SK-N-SH (cell line): ENCODE measurements at regions not wholly inside any gene's neighbourhood (a gene's known extent, or its start where the extent isn't known, plus 50 kb on each side); places are given as distances from the start of the nearest gene placed in this dataset.

Experiments
- CTCF ChIA-PET: fragments of 300-600, 350-600 bp; formaldehyde crosslinking; extraction: SDS; loops from one replicate; lab custom pipeline; 2021; lab: Yijun Ruan, JAX
- POLR2A ChIA-PET: fragments of 350-600 bp; sonication (Branson Sonifier 250); formaldehyde crosslinking; extraction: SDS; loops from one replicate; lab custom pipeline; 2020; ENCODE audit warnings: antibody characterized with exemption, inconsistent platforms; lab: Yijun Ruan, JAX
- DNase-seq: peaks from one replicate; pipeline ENCODE4 v3.0.0; 2012
- H2AFZ ChIP-seq: fragments of 200-600 bp; sonication (generic); 2 replicates; pipeline ENCODE4 v1.8.1; 2016; ENCODE audit warnings: antibody characterized with exemption, mild to moderate bottlenecking, low read depth
- H3F3A ChIP-seq: fragments of 200-600 bp; sonication (generic); replicated peaks from 2 replicates; pipeline ENCODE3; 2016; ENCODE audit warnings: antibody characterized with exemption, mild to moderate bottlenecking; ENCODE audit not compliant: insufficient read depth
- H3K27ac ChIP-seq, 2 experiments: fragments of 200-500 bp in 1 of 2; fragments of 200-600 bp in 1 of 2; sonication (Bioruptor generic) in 1 of 2; sonication (generic), shearing (Covaris generic) in 1 of 2; 2 replicates each; pipeline versions ENCODE4 v1.5.1 to v1.6.1; 2014 to 2016; ENCODE audit warnings: low read depth in 2 of 2, inconsistent platforms in 1 of 2, low read length in 1 of 2, mild to moderate bottlenecking in 1 of 2, mixed read lengths in 1 of 2
- H3K27me3 ChIP-seq: fragments of 200-600 bp; sonication (generic), shearing (Covaris generic); 2 replicates; pipeline ENCODE4 v1.6.1; 2016; ENCODE audit warnings: mixed run types; ENCODE audit not compliant: insufficient read depth
- H3K36me3 ChIP-seq, 2 experiments: fragments of 200-500 bp in 1 of 2; fragments of 200-600 bp in 1 of 2; sonication (Bioruptor generic) in 1 of 2; sonication (generic) in 1 of 2; replicated peaks in 1 of 2; 2 replicates each; pipeline versions ENCODE3 to v1.5.1; 2014 to 2016; ENCODE audit warnings: low read length in 1 of 2, mild to moderate bottlenecking in 1 of 2; ENCODE audit not compliant: insufficient read depth in 2 of 2, control insufficient read depth in 1 of 2
- H3K4me1 ChIP-seq, 2 experiments: fragments of 200-500 bp in 1 of 2; fragments of 200-600 bp in 1 of 2; sonication (Bioruptor generic) in 1 of 2; sonication (generic), shearing (Covaris generic) in 1 of 2; 2 replicates each; pipeline versions ENCODE4 v1.5.1 to v1.6.1; 2014 to 2016; ENCODE audit warnings: low read depth in 1 of 2, low read length in 1 of 2, mixed run types in 1 of 2; ENCODE audit not compliant: insufficient read depth in 2 of 2, control insufficient read depth in 1 of 2
- H3K4me2 ChIP-seq: fragments of 200-600 bp; sonication (generic), shearing (Covaris generic); 2 replicates; pipeline ENCODE4 v1.6.1; 2017; ENCODE audit warnings: mixed run types
- H3K4me3 ChIP-seq, 2 experiments: fragments of 200-500 bp in 1 of 2; fragments of 200-600 bp in 1 of 2; sonication (Bioruptor generic) in 1 of 2; sonication (generic), shearing (Covaris generic) in 1 of 2; 2 replicates each; pipeline versions ENCODE4 v1.5.1 to v1.8.1; 2014 to 2016; ENCODE audit warnings: low read depth in 2 of 2, inconsistent platforms in 1 of 2, low read length in 1 of 2, mild to moderate bottlenecking in 1 of 2, mixed read lengths in 1 of 2, moderate library complexity in 1 of 2
- H3K79me2 ChIP-seq: fragments of 200-600 bp; sonication (generic); 2 replicates; pipeline ENCODE4 v1.8.1; 2017; ENCODE audit warnings: mild to moderate bottlenecking; ENCODE audit not compliant: insufficient read depth
- H3K9ac ChIP-seq: fragments of 200-600 bp; sonication (generic); 2 replicates; pipeline ENCODE4 v1.6.1; 2017; ENCODE audit warnings: mixed run types
- H3K9me2 ChIP-seq: fragments of 200-600 bp; sonication (generic); 2 replicates; pipeline ENCODE4 v1.6.1; 2017; ENCODE audit warnings: mixed run types
- H3K9me3 ChIP-seq: fragments of 200-600 bp; sonication (generic); 2 replicates; pipeline ENCODE4 v1.6.1; 2017; ENCODE audit warnings: mixed run types, mild to moderate bottlenecking, moderate library complexity
- H4K20me1 ChIP-seq: fragments of 200-600 bp; sonication (generic); 2 replicates; pipeline ENCODE4 v1.6.1; 2017; ENCODE audit warnings: mild to moderate bottlenecking, mixed run types; ENCODE audit not compliant: insufficient read depth
- CHD2 ChIP-seq: fragments of 150-350 bp; IDR thresholded peaks from 2 replicates; pipeline ENCODE4 v1.6.1; 2018; ENCODE audit warnings: low read length; ENCODE audit not compliant: partially characterized antibody
- ELF1 ChIP-seq: IDR thresholded peaks from 2 replicates; pipeline ENCODE4 v1.4.0; 2012
- EP300 ChIP-seq, 2 experiments: IDR thresholded peaks; 2 replicates each; pipeline versions ENCODE4 v1.4.0 to v1.6.1; 2012; ENCODE audit warnings: borderline replicate concordance in 1 of 2, low read depth in 1 of 2, low read length in 1 of 2
- EZH2phosphoT487 ChIP-seq: fragments of 200-600 bp; sonication (generic); IDR thresholded peaks from 2 replicates; pipeline ENCODE4 v1.6.1; 2017; ENCODE audit warnings: low read depth, mixed run types, mild to moderate bottlenecking, antibody characterized with exemption, moderate library complexity, borderline replicate concordance
- FOSL2 ChIP-seq: IDR thresholded peaks from 2 replicates; pipeline ENCODE4 v1.4.0; 2012; ENCODE audit warnings: low read depth, mild to moderate bottlenecking, moderate library complexity, borderline replicate concordance
- FOXJ3 ChIP-seq: sonication (generic); formaldehyde crosslinking; IDR thresholded peaks from 2 replicates; pipeline ENCODE4 v1.5.1; 2020; ENCODE audit warnings: mild to moderate bottlenecking, missing genetic modification reagents
- FOXM1 ChIP-seq: IDR thresholded peaks from 2 replicates; pipeline ENCODE4 v1.4.0; 2012; ENCODE audit warnings: low read depth, mild to moderate bottlenecking
- GABPA ChIP-seq: IDR thresholded peaks from 2 replicates; pipeline ENCODE4 v1.4.0; 2012; ENCODE audit warnings: low read depth, mild to moderate bottlenecking
- GATA2 ChIP-seq: sonication (generic); formaldehyde crosslinking; IDR thresholded peaks from 2 replicates; pipeline ENCODE4 v1.5.0; 2020; ENCODE audit warnings: mild to moderate bottlenecking, missing genetic modification reagents
- IRF3 ChIP-seq: fragments of 150-350 bp; IDR thresholded peaks from 2 replicates; pipeline ENCODE4 v1.6.1; 2016; ENCODE audit warnings: mild to moderate bottlenecking, low read depth, low read length
- MAX ChIP-seq: IDR thresholded peaks from 2 replicates; pipeline ENCODE4 v1.4.0; 2012; ENCODE audit warnings: low read depth
- NFIC ChIP-seq: IDR thresholded peaks from 2 replicates; pipeline ENCODE4 v1.4.0; 2012; ENCODE audit warnings: borderline replicate concordance
- RAD21 ChIP-seq: IDR thresholded peaks from 2 replicates; pipeline ENCODE4 v1.6.1; 2012; ENCODE audit warnings: mild to moderate bottlenecking, low read length
- RCOR1 ChIP-seq: fragments of 150-350 bp; IDR thresholded peaks from 2 replicates; pipeline ENCODE4 v1.6.1; 2017; ENCODE audit warnings: antibody characterized with exemption, low read length
- REST ChIP-seq: IDR thresholded peaks from 2 replicates; pipeline ENCODE4 v1.6.1; 2012; ENCODE audit warnings: mild to moderate bottlenecking, low read depth, low read length, moderate library complexity
- SIN3A ChIP-seq: IDR thresholded peaks from 2 replicates; pipeline ENCODE4 v1.6.1; 2012; ENCODE audit warnings: low read depth, mild to moderate bottlenecking, low read length, moderate library complexity, borderline replicate concordance
- SMC3 ChIP-seq: IDR thresholded peaks from 2 replicates; pipeline ENCODE4 v1.6.1; 2012; ENCODE audit warnings: low read depth, low read length, improper control_type of control experiment
- TCF12 ChIP-seq: IDR thresholded peaks from 2 replicates; pipeline ENCODE4 v1.4.0; 2012
- ZBTB33 ChIP-seq: IDR thresholded peaks from 2 replicates; pipeline ENCODE4 v1.4.0; 2012; ENCODE audit warnings: low read depth, borderline replicate concordance
- WGBS: methylation state at CpG from one replicate; pipeline ENCODE4 v1.1.6; 2017; ENCODE audit warnings: low lambda C conversion rate; 5-methylcytosine and 5-hydroxymethylcytosine counted together

- TF ChIP-seq RAD21: no peak
Measured at GRCh38 chr5:18560602-18561001, 926.3 kb downstream of the TAF11L14 start (continued).

GRCh38 chr5:18563853-18564252 lies 929.6 kb downstream of the TAF11L14 start:
- no peak for DNase-seq
- H2AFZ ChIP-seq: no peak overlapping the region
- no peaks in the 10 kb centered on the region for H3K36me3 ChIP-seq
- H3K4me3 ChIP-seq: no peak overlapping the region
- H3F3A ChIP-seq: no peaks in the 10 kb centered on the region
- TF ChIP-seq IRF3: no peak
- POLR2A ChIA-PET: no interaction called here
- H4K20me1 ChIP-seq: no peaks in the 10 kb centered on the region
- 4% methylated on average over 2 of the region's 2 CpGs for WGBS
- no peaks in the 10 kb centered on the region for H3K9me2 ChIP-seq
- H3K4me2 ChIP-seq: no peak overlapping the region
- no peaks in the 10 kb centered on the region for H3K27me3 ChIP-seq
- no peak overlapping the region for H3K9ac ChIP-seq
- no peaks in the 10 kb centered on the region; a peak in 1 of 4 replicates for H3K4me1 ChIP-seq
- H3K9me3 ChIP-seq: no peaks in the 10 kb centered on the region
- no peak overlapping the region; a peak in 1 of 4 replicates for H3K27ac ChIP-seq
- CTCF ChIA-PET: no interaction called here
- H3K79me2 ChIP-seq: no peaks in the 10 kb centered on the region

- Histone ChIP-seq H3K4me3 (no peak overlapping the region), H3K4me1 (no peaks in the 10 kb centered on the region; a peak in 1 of 4 replicates), H3F3A (no peaks in the 10 kb centered on the region), H3K9me3 (no peaks in the 10 kb centered on the region), H3K79me2 (no peaks in the 10 kb centered on the region), H3K27me3 (no peaks in the 10 kb centered on the region), H3K9ac (no peak overlapping the region), H4K20me1 (no peaks in the 10 kb centered on the region), H2AFZ (no peak overlapping the region), H3K27ac (peak overlapping the region in 1 of 2 experiments; percentile 62; a peak in 2 of 4 replicates), H3K9me2 (no peaks in the 10 kb centered on the region), H3K36me3 (no peaks in the 10 kb centered on the region), H3K4me2 (no peak overlapping the region)
- DNase-seq: peak; percentile 14
- ChIA-PET CTCF (no interaction called here), POLR2A (no interaction called here)
- TF ChIP-seq RCOR1: no peak
- TF ChIP-seq TCF12: 0 out of 2 replicates have a peak, but pooled peaks have one; percentile 8
- TF ChIP-seq NFIC: no peak
- peak; percentile 32; the same call in 1 of the 2 replicates for TF ChIP-seq GATA2 (CRISPR knock-in tag)
- no peak for TF ChIP-seq FOXM1
- no peak for TF ChIP-seq MAX
- TF ChIP-seq FOXJ3: no peak
- no peak for TF ChIP-seq REST
- TF ChIP-seq FOSL2: no peak
- TF ChIP-seq SIN3A: no peak
- TF ChIP-seq EP300 (IDR thresholded peaks at IDR 0.05; ENCODE audit: borderline replicate concordance in 1 of 2, low read depth in 1 of 2, low read length in 1 of 2): peak in 1 of 2 experiments; percentile 60; a peak in 2 of 4 replicates
- TF ChIP-seq SMC3: no peak
- TF ChIP-seq EZH2phosphoT487: no peak
- TF ChIP-seq ZBTB33: no peak
- TF ChIP-seq ELF1: no peak
- TF ChIP-seq GABPA: no peak
- peak; percentile 49 for TF ChIP-seq CHD2
Measured at GRCh38 chr5:18566671-18567070, 932.4 kb downstream of the TAF11L14 start.
